Epithelial cell of proximal tubule (primary cell): ENCODE measurements at regions not wholly inside any gene's neighbourhood (a gene's known extent, or its start where the extent isn't known, plus 50 kb on each side); places are given as distances from the start of the nearest gene placed in this dataset.

ENCODE experiments used
- DNase-seq: peaks from one replicate; pipeline ENCODE4 v3.0.0-alpha.2; 2011; ENCODE audit warnings: low read depth
- H3K4me3 ChIP-seq: 2 replicates; pipeline ENCODE4 v1.5.1; 2011; ENCODE audit warnings: low read depth, mild to moderate bottlenecking, low read length
- TF ChIP-seq, protein P1 (sequence below): conservative IDR thresholded peaks from 2 replicates; pipeline ENCODE4 v1.5.1; 2012; ENCODE audit warnings: low read depth, mild to moderate bottlenecking, low read length

DNA sequence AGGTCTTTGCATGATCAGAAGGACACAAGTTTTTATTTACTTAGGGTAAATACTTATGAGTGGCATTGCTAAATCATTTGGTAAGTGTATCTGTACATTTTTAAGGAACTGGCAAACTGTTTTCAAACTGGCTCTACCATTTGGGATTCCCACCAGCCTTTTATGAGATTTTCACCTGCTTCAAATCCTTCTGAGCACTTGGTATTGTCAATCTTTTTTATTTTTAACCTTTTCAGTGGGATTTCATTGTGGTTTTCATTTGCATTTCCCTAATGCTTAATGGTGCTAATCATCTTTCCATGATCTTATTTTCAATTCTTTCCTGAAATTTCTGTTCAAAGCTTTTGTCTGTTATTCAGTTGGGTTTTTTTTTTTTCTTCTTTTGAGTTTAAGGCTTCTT lies 475.6 kb downstream of the MAN2A1 start:
- TF ChIP-seq, protein P1, sequence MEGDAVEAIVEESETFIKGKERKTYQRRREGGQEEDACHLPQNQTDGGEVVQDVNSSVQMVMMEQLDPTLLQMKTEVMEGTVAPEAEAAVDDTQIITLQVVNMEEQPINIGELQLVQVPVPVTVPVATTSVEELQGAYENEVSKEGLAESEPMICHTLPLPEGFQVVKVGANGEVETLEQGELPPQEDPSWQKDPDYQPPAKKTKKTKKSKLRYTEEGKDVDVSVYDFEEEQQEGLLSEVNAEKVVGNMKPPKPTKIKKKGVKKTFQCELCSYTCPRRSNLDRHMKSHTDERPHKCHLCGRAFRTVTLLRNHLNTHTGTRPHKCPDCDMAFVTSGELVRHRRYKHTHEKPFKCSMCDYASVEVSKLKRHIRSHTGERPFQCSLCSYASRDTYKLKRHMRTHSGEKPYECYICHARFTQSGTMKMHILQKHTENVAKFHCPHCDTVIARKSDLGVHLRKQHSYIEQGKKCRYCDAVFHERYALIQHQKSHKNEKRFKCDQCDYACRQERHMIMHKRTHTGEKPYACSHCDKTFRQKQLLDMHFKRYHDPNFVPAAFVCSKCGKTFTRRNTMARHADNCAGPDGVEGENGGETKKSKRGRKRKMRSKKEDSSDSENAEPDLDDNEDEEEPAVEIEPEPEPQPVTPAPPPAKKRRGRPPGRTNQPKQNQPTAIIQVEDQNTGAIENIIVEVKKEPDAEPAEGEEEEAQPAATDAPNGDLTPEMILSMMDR: no peak
- DNase-seq: no peak
- H3K4me3 ChIP-seq: no peak overlapping the region

DNA sequence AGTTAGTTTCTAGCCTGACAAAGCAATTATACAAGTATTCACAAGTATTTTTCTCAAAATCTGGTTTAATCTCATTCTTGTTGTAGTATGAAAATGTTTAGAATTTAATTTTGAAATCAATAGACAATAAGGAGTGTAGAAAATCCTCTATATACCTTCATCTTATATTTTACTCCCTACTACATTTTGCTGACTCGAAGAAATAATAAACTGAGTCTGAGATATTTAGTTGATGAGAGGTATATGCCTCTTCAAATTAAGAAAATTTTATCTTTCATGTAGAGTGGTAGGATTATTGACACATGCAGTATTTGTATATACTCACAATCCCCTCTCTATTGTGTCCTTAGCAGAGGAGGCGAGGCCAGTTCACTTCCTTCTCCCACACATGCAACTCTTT lies 477.7 kb downstream of the MAN2A1 start:
- H3K4me3 ChIP-seq: no peak overlapping the region
- no peak for DNase-seq
- TF ChIP-seq, protein P1: no peak

DNA sequence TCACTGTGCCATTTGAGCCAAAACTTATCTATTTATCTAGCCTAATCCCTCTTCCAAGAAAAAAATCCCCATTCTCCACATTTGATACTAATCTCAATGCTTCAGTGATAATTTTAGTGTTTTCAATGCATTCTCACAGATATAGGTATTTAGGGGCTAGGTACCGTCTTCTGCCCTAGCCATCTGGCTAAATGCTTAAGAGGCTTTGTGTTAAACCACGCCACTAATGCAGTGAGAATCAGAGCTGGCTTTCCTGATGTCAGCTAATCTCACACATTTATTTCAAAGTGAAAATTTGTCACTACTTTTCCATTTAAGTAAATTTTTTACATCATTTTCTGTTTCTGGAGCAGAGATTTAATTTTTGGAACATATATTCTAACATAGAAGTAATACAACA lies 479.7 kb downstream of the MAN2A1 start:
- no peak overlapping the region for H3K4me3 ChIP-seq

DNA sequence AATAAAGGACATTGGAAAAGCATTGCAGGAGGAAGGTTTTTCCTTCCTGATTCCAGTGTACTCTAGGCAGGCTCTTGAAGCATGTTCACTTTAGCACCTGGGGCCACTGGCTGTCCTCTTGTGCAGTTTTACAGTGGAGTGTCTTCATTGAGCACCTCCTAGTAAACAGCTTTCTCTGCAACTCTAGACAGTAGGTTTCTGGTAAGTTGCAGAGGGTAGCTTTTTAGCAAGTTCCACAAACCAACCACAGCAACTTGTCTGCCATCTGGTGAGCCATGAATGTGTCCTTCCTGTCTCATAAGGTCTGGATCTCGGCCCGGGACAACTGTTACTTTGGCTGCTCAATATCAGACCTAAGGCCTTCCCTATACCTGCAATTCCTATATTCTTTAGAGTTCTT lies 488.0 kb downstream of the MAN2A1 start:
- no peak for DNase-seq
- TF ChIP-seq, protein P1: no peak
- no peak overlapping the region for H3K4me3 ChIP-seq

More for the DNA sequence above, 479.7 kb downstream of the MAN2A1 start:
- no peak for DNase-seq
- TF ChIP-seq, protein P1: no peak

DNA sequence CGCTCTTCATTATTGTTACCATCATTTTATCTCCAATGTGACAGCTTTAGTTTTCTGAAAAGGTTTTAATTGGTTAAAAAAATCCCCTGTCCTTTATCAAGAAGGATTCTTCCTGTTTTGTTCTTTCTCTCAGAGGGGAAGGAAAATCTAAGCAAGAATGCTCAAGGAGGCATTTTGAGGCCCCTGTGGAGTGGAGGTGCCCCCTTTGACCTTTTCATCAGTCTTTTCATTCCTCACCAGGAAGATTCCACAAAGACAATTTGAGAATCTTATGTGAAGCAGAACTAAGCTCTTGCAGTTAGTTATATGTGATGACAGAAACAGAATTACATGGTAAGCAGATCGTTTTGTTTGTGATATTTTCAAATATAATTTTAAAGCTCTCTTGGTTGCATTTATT lies 489.6 kb downstream of the MAN2A1 start:
- TF ChIP-seq, protein P1: no peak
- H3K4me3 ChIP-seq: no peak overlapping the region
- DNase-seq: no peak

DNA sequence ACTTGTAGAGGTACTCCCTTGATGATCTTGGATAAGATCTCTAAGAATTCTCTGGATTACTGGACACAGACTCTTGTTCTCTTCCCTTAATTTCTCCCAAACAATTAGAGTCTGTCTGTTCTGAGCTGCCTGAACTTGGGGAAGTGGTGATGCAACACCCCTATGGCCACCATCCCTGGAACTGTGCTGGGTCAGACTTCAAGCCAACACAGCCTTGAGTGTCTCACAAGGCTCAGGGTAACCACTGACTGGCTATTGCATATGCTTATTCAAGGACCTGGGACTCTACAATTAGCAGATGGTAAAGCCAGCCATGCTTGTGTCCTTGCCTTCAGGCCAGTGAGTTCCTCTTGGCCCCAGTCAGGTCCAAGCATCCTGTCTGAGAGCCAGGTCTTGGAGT lies 504.5 kb downstream of the MAN2A1 start:
- H3K4me3 ChIP-seq: no peak overlapping the region
- DNase-seq: no peak
- TF ChIP-seq, protein P1: no peak

DNA sequence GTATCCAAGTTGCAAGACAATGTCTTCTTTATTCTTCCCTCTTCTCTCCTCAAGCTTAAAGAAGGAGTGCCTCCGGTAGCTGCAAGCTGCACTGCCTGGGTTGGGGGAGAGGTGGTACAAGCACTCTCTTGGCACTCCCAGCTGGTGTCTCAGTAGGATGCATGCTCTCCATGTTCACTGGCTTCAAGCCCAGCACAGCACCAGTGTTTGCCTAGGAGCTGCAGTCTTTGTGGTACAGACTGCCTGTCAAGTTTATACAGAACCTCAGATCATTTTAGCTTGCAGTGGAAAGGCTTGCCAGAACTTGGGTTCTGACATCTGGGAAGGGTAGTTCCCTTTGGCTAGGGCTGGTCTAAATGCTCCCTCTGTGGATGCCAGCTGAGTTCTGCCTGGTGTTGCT lies 505.6 kb downstream of the MAN2A1 start:
- TF ChIP-seq, protein P1: no peak
- H3K4me3 ChIP-seq: no peak overlapping the region
- no peak for DNase-seq
